GM12874 (cell line): ENCODE measurements at regions not wholly inside any gene's neighbourhood (a gene's known extent, or its start where the extent isn't known, plus 50 kb on each side); places are given as distances from the start of the nearest gene placed in this dataset.

ENCODE experiments used
- CTCF ChIP-seq: IDR thresholded peaks from 2 replicates; pipeline ENCODE4 v1.5.1; 2011; ENCODE audit warnings: low read depth, mild to moderate bottlenecking, control low read depth, low read length, moderate library complexity; ENCODE audit not compliant: insufficient read depth

- TF ChIP-seq CTCF = no peak
Observed at GRCh38 chr1:213429642-213430041, 378.6 kb downstream of the RPS6KC1 start.

- no peak for TF ChIP-seq CTCF
Observed at GRCh38 chr1:213435715-213436114, 384.7 kb downstream of the RPS6KC1 start.

DNA sequence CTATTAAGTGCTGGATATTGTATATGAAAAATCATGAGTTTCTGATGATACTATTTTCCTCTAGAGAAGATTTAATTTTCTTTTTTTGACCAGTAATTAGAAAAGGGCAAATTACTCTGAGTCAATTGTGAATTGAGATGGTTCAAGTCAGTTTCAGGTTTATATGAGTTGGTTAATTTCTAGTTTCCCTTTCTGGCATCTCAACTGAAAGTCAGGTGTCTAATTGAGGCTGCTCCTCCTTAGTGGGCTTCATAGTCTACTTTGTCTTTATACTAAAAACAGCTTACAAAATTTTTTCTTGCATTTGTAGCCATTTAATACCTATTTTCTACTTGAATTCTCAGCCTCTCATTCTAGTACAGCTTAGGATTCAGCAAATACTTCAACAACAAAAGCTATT is 387.3 kb downstream of the RPS6KC1 start:
- TF ChIP-seq CTCF = no peak

DNA sequence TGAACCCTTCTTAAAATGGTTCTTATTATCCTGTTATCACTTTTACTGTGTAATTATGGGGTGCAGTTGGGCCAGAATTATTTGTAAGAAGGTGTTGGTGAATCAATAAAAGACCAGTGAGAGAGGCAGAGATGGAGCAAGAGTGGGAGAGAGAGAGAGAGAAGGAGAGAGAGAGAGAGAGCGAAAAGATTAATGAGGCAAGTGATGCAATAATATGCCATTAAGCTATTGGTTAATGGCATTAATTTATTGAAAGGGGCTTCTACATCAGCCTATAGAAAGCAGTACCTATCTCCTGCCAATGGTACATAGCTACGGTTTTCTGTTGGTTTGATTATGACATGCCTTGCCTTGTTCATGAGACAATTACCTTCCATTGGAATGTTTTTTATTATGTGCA is 388.7 kb downstream of the RPS6KC1 start:
- TF ChIP-seq CTCF = no peak

DNA sequence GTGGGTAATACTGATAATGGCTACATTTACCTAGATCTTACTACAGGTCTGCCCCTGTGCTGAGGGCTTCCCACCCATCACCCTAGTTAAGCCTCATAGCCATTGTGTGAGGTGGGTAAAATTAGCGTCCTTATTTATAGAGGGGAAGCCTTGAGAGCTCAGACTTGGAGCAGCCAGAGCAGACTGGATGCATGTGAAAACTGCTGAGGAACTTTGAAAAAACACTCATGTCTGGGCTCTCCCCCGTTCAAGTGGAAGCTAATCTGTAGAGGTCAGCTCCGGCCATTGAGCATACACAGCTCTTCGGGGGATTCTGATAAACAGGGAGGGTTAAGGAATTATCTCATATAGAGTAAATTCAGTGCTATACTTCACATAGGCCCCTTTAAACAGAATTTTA is 389.7 kb downstream of the RPS6KC1 start:
- no peak for TF ChIP-seq CTCF

GRCh38 chr1:213443415-213443814 is 392.4 kb downstream of the RPS6KC1 start:
- TF ChIP-seq CTCF = no peak

DNA sequence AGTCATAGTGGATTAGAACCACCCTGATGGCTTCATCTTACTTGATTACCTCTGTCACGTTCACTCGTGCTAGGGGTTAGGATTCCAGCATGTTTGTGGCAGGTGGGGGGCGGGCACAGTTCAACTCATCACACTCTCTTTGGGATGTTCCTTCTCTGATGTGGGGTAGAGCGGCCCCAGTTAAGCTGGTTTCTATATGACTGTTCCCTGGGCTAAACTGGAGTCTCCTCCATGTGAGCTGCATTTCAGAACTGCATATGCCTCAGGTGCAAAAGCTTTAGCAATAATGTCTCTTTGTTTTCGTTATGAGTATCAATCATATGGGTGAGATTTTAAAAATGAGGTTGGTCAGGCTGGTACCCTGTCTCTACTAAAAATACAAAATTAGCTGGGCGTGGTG is 393.2 kb downstream of the RPS6KC1 start:
- no peak for TF ChIP-seq CTCF

DNA sequence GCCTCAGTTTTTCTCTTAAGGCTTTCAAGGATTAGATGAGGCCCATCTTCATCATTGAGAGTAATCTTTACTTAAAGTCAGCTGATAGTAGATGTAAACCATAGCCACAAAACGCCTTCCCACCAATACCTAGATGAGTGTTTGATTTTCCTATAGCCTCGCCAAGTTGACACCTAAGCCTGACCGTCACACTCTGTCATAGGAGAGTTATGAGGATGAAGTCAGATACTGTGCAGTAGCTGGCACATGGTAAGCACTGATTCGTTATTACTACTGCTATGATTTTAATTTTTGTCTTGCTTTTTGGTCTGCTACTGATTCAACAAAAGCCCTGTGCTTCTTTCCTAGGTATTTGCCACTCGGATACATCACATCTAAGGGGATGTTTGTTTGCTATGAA is 395.5 kb downstream of the RPS6KC1 start:
- no peak for TF ChIP-seq CTCF
